HG03575 (cell line): ENCODE measurements at regions not wholly inside any gene's neighbourhood (a gene's known extent, or its start where the extent isn't known, plus 50 kb on each side); places are given as distances from the start of the nearest gene placed in this dataset.
"Not testable (repeated sequence)": the region's sequence is repeated elsewhere in the genome, so short reads cannot be mapped to it uniquely, and the experiment has no call there.

ENCODE experiments used
- ATAC-seq: cut with Tn5 transposase; IDR thresholded peaks from one replicate; pipeline ENCODE4 v1.9.1; 2021; ENCODE audit not compliant: unreplicated experiment, insufficient number of reproducible peaks, low FRiP score; ENCODE audit errors: extremely low read depth

DNA sequence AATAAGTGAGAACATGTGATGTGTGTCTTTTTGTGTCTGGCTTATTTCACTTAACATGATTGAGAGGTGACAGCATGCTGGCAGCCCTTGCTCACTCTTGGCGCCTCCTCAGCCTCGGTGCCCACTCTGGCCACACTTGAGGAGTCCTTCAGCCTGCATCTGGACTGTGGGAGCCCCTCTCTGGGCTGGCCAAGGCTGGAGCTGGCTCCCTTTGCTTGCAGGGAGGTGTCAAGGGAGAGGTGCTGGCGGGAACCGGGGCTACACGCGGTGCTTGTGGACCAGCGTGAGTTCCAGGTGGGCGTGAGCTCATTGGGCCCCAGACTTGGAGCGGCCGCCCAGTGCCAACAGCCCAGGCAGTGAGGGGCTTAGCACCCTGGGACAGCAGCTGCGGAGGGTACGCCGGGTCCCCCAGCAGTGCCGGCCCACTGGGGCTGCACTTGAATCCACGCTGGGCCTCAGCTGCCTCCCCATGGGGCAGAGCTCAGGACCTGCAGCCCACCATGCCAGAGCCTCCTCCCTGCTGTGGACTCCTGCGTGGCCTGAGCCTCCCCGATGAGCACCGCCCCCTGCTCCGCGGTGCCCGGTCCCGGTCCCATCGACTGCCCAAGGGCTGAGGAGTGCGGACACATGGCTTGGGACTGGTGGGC is 658.6 kb downstream of the GRXCR1 start:
- no peak for ATAC-seq

DNA sequence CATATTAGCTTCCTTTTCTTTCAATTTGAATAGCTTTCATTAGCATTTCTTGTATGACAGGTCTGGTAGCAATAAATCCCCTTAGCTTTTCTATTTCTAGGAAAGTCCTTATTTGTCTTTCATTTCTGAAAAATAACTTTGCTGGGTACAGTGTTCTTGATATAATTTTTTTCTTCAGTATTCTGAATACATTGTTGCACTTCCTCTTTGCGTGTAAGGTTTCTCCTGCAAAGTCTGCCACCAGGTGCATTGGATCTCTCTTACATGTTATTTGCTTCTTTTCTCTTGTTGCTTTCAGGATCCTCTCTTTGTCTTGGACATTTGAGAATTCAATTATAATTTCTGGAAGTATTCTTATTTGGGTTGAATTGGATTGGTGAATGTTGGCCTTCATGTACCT is 663.7 kb downstream of the GRXCR1 start:
- ATAC-seq = no peak

DNA sequence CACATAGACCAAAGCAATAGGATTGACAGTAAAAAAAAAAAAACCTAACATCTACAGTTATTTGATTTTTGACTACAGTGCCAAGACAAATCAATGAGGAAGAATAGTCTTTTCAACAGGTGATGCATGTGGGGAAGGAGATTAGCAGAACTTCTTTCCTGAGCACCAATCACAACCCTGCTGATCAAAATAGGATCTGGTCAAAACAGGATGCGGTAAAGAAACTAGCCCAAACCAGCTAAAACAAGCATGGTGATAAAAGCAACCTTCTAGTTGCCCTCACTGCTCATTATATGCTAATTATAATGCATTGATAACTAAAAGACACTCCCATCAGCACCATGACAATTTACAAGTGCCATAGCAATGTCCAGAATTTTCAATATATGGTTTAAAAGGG is 667.5 kb downstream of the GRXCR1 start:
- no peak for ATAC-seq

DNA sequence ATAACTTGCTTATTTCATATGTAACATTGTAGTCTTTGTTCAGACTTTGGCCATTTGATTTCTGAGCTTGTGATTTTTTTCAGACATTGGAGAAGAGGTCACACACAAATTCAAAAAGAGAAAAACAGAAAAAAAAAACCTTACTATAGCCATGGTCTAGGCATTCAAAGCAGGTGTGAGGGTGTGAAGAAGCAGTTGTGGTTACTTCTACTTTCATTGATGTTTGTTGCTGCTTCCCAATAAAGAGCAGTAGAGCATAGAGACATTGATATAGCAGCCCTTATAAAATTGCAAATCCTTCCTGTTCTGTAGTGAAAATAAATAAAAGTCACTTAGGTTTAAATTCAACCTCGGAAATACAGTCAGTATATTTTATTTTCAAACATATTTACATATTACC is 671.6 kb downstream of the GRXCR1 start:
- ATAC-seq = no peak

DNA sequence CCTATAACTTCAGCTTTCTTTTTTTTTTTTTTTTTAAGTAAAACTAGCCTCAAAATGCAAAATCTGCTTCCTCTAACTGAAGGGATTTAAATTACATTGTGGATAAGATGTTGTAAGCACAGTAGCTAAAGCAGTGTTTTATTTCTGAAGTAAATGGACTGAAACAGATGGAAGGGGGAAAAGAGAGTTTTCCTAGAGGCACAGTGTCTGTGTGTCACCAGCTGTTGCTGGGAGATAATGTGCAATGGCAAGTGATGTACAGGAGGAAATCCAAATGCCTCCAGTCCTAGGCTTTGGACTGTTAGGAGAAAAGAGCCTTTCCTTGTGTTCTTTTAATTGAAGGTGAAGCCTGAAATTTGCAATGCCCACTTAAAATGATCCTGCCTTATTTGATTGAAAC is 672.1 kb downstream of the GRXCR1 start:
- no peak for ATAC-seq

DNA sequence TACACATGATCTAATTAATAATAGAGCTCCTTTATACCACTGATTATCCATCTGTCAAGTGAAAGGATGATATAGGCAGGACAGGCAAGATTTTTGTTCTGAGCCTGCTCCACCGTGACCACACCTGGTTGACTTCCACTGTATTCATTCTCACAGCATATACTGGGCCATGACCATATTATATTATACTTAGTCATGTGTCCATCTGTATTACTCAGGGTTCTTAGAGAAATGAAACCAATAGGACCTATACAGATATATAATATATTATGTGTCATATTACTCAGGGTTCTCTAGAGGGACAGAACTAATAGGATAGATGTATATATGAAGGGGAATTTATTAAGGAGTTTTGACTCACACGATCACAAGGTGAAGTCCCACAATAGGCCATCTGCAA is 675.1 kb downstream of the GRXCR1 start:
- no peak for ATAC-seq

DNA sequence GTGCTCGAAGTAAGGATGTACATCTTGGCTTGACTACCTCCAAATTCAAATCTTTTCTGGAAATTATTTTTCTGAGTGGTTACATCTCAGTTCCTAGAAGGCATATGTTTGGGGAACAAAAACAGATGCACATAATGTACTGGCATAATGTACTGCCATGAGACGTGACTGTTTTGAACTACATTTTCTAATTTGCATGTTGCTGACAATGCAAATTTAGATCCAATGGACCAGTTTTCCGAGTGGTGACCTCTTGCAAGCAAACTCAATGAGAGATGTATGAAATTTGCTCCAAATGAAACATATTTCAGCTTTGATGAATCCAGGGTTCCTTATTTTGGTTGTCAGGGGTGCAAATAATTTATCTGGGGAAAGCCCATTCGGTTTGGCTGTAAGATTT is 694.3 kb downstream of the GRXCR1 start:
- ATAC-seq = no peak

DNA sequence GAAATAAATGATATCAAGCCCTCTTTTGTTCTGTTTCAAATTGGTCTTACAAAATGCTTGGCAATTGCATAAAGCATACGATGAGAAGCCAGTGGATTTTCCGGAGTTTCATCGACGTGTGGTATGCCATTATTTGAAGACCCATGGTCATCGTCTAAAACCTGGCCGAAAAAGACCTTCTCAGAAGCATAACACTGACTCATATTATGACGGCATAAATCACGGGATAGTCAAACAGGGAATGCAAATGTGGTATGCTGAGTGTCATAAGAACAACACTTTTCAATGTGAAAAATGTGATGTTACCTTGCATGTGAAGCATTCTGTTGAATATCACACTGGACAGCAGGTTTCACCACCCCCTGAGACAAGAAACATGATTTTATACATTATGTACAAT is 695.2 kb downstream of the GRXCR1 start:
- ATAC-seq = no peak

DNA sequence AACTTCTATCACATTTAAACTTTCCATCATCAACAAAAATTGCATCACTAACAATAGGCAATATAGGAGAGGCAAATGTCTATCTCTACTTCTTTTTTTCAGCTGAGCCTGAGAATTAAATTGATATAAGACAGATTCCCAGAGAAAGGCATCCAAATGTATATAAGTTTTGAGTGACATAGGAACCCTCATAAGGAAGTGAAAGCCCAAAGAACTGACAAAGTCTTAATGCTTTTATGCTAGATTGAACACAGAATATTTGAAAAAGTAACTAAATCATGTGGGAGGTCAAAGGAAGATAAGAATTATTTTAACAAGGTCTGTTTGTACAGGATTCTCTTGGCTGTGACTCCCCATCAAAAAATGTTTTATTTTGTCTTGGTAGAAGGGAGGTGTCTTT is 714.9 kb downstream of the GRXCR1 start:
- no peak for ATAC-seq

DNA sequence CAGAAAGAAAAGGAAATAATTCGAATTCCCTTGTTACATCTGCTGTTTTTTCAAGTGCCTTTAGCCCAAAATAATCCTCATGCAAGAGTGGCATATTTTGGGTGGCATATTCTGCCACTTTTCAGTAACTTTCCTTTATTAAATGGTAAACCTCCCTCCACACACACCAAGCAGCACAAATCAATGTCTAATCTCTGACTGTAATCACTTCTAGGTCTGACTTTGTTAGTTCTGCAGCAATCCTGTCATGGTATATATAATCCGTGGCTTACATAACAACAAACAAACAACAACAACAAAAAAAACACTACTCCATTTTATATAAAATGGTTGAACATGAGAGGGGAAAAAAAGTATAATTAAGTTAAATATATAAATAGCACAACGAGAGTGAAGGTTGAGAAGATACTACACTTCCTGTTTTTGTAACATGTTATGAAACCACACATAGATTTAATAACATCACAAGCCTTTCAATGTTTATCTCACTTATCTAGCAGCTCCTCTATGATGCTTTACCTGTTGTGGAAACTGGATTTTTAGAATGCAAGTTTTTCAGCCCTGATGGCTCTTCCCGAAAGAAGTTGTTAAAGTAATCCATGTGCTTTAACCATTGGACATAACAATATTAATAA is 715.4 kb downstream of the GRXCR1 start:
- ATAC-seq = no peak

DNA sequence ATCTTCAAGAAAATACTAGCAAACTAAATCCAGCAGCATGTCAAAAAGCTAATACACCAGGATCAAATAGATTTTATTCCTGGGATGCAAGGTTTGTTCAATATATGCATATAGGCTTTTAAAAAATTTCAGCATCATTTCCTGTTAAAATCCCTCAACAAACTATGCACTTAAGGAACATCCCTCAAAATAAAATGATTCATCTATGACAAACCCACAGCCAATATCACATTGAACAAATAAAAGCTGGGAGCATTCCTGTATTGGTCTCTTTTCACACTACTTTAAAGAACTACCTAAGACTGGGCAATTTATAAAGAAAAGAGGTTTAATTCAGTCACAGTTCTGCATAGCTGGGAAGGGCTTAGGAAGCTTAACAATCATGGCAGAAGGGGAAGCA is 726.7 kb downstream of the GRXCR1 start:
- no peak for ATAC-seq

DNA sequence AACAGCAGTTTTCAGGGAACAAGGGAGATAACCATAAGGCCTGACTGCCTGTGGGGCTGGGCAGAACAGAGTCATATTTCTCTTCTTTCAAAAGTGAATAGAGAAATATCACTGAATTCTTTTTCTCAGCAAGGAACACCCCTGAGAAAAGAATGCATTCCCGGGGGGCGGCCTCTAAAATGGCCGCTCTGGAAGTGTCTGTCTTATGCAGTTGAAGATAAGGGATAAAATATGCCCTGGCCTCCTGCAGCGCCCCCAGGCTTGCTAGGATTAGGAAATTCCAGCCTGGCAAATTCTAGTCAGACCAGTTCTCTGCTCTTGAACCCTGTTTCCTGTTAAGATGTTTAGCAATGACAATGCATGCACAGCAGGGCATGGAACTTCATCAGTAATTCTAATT is 745.4 kb downstream of the GRXCR1 start:
- not testable (repeated sequence) for ATAC-seq

DNA sequence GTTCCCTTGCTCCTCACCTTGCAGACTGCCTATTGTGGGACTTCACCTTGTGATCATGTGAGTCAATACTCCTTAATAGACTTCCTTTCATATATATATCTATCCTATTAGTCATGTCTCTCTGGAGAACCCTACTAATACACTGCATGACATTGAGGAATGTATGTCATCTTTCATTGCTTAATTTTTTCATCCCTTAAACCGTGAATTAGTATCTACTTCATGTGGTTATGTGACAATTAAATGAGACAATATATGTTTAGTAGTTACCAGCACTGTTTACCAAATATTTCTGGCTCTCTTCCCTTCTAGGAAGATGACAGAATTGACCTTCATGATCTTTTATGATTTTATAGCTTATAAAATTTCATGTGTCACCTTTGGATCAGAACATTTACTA is 759.5 kb downstream of the GRXCR1 start:
- no peak for ATAC-seq

DNA sequence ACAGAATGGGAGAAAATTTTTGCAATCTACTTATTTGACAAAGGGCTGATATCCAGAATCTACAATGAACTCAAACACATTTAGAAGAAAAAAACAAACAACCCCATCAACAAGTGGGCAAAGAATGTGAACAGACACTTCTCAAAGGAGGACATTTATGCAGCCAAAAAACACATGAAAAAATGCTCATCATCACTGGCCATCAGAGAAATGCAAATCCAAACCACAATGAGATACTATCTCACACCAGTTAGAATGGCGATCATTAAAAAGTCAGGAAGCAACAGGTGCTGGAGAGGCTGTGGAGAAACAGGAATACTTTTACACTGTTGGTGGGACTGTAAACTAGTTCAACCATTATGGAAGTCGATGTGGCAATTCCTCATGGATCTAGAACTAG is 767.0 kb downstream of the GRXCR1 start:
- not testable (repeated sequence) for ATAC-seq

DNA sequence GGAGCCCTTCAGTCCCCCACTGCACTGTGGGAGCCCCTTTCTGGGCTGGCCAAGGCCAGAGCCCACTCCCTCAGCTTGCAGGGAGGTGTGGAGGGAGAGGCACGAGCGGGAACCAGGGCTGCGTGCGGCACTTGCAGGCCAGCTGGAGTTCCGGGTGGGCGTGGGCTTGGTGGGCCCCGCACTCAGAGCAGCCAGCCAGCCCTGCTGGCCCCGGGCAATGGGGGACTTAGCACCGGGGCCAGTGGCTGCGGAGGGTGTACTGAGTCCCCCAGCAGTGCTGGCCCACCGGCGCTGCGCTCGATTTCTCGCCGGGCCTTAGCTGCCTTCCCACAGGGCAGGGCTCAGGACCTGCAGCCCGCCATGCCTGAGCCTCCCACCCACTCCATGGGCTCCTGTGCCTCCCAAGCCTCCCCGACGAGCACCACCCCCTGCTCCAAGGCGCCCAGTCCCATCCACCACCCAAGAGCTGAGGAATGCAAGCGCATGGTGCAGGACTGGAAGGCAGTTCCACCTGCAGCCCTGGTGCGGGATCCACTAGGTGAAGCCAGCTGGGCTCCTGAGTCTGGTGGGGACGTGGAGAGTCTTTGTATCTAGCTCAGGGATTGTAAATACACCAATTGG is 776.2 kb downstream of the KCTD8 start:
- ATAC-seq = not testable (repeated sequence)

DNA sequence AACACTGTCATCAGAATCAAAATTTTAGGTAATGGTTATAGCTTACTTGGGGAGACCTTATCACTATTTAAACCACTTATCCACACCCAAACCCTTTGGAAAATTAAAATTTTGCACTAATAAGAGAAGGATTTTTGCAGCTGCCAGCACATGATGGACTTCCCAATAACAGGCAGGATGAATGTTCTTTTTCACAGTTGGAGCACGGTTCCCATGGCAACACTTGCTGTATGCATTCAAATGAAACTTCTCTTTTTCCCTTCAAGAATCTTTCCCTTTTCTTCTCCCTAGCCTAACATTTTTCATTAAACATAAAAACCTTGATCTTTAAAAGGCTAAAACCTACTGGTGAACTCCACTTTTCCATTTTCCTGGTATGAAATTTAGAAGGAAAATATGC is 768.2 kb downstream of the KCTD8 start:
- ATAC-seq = no peak

DNA sequence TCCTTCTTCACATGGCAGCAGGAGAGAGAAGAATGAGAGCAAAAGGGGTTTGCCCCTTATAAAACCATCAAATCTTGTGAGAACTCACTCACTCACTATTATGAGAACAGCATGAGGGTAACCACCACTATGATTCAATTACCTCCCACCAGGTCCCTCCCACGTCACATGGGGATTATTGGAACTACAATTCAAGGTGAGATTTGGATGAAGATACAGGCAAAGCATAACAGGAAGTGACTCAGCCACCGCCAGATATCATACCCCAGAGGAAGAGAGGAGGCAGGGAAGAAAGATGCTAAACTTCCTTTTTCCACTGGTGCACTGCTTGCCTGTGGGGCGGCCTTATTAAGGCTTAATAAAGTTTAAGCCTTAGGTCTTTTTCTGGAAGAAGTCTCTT is 766.1 kb downstream of the KCTD8 start:
- ATAC-seq = no peak

DNA sequence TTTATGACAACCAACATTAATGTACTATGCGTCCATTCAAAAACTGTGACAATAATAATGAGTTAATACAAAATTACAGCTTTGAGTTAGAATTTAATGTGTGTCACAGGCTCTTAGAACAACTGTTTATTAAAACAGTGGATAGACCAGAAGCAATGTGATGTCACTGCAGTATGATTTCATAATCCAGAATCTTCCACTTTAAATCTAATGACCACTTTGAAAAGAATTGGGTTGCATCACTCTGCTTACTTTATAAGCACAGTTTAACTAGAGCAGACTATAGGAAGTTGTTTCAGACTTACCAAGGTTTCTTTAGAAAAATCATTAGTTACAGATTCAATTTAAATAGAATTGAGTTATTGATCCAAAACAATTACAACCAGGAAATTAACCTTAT is 758.5 kb downstream of the KCTD8 start:
- no peak for ATAC-seq

DNA sequence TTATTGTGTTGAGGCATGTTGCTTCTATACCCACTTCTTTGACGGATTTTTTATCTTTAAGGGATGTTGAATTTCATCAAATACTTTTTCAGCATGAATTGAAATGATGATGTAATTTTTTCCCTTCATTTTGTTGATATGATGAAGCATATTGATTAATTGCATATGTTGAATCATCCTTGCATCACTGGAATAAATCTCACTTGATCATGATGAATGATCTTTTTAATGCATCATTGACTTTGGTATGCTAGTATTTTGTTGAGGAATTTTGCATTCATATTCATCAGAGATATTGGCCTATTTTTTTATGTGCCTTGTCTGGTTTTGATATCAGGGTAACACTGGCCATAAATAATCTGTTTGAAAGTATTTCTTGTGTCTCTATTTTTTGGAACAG is 754.7 kb downstream of the KCTD8 start:
- no peak for ATAC-seq

DNA sequence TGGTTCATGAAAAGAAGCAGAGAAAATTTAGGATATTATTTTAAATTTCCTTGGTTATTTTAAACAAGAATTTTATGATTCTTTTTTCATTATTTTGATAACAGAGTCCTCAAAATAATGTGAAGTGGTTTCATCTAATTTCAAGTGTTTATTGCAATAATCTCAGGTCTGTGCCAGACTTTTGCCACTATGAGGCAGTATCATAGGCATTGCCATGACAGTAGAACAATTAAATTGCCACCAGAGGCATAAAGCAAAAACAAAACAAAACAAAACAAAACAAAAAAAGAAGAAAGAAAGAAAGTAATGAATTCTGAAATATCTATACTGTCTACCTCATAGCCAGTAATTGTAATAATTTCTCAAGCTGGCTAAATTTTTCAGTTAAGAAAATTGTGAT is 739.2 kb downstream of the KCTD8 start:
- no peak for ATAC-seq
